ENCODE measurements at regions not wholly inside any gene's neighbourhood (a gene's known extent, or its start where the extent isn't known, plus 50 kb on each side); places are given as distances from the start of the nearest gene placed in this dataset.
"Not testable (repeated sequence)": the region's sequence is repeated elsewhere in the genome, so short reads cannot be mapped to it uniquely, and the experiment has no call there.

DNA sequence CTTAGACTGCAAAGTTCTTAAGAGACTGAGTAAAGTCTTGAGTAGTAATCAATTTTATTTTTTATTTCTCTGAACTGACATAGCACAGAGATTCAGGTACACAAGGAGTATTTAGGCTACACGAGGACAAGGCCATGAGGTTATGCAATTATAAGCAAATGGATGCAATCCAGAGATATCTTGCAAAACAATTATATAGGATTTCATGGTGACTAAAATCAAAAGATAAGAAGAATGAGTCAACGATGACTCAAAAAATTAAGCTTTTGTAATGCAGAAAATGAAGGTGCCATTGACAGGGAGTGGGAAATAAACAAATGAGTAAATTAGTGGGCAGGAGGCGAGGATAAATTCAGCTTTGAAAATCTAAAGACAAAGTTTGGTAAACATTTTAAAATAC is 66.7 kb upstream of the MYO3A start:
- H3K4me3 ChIP-seq (ENCODE audit: low read length), result no peak overlapping the region
- H3K27me3 ChIP-seq (ENCODE audit: insufficient read depth, low read length), result no peaks in the 10 kb centered on the region
- H3K27ac ChIP-seq (ENCODE audit: low read depth, low read length), result no peak overlapping the region
- WGBS, result over 99% methylated on average over 3 of the region's 3 CpGs
- H3K36me3 ChIP-seq (ENCODE audit: insufficient read depth, low read length), result no peaks in the 10 kb centered on the region
- H3K9me3 ChIP-seq (ENCODE audit: insufficient read depth, low read depth, low read length), result peaks cover 10% of the 10 kb centered on the region; the same call in 1 of the 2 replicates
- no peak overlapping the region for H3K9ac ChIP-seq (ENCODE audit: low read depth, low read length)
- H3K4me1 ChIP-seq (ENCODE audit: insufficient read depth, low read length), result no peaks in the 10 kb centered on the region

DNA sequence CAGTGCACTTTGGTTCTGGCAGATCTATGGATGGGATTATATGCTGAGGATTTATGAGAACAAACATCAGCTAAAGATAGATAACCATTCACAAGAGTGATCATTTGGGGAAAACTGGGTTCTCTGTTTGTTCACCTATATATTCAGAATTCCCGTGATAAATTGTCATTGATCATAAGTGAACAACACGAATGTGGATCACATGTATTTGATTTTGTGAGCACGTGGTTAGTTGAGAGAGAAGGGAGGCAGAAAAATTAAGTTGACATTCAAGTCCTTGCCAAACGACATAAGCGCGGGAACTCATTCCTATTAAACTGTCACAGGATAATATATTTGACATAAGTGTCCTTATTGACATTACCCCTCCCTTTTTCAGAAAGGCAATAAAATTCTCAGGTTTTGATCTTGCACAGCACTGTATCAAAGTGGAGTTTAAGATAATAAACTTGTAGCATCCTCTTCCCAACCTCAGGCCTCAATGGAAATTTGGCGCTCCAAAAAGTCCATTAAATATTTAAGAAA is 64.9 kb upstream of the MYO3A start:
- Histone ChIP-seq H3K27ac (ENCODE audit: low read depth, low read length) (no peak overlapping the region), H3K9ac (ENCODE audit: low read depth, low read length) (no peak overlapping the region), H3K4me1 (ENCODE audit: insufficient read depth, low read length) (no peaks in the 10 kb centered on the region), H3K9me3 (ENCODE audit: insufficient read depth, low read depth, low read length) (peaks cover 8% of the 10 kb centered on the region; the same call in 1 of the 2 replicates), H3K27me3 (ENCODE audit: insufficient read depth, low read length) (no peaks in the 10 kb centered on the region), H3K36me3 (ENCODE audit: insufficient read depth, low read length) (no peaks in the 10 kb centered on the region), H3K4me3 (ENCODE audit: low read length) (no peak overlapping the region)
- WGBS, result 83% methylated on average over 4 of the region's 7 CpGs

DNA sequence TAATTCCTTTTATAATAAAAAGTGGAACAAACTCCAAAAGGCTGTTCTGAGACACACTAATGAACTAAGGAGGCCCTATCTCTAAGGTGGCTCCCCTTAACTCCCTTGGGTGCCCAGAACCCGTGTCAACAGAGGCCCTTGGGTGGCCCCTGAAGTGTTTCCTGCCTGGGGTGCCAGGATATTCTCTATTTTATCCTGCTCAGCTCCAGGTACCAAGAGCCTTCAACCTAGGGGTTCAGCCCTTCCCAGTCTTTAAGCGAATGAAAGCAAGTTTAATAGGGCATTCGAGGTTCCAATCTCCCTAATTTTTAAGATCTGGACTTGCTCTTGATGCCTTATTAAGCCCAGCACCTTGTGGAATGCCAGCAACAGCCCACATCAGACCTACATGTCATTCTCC is 64.4 kb upstream of the MYO3A start:
- WGBS, result 94% methylated on average over 3 of the region's 3 CpGs
- H3K9me3 ChIP-seq (ENCODE audit: insufficient read depth, low read depth, low read length), result 0 out of 2 replicates have a peak, but pooled peaks cover 8% of the 10 kb centered on the region
- no peak overlapping the region for H3K9ac ChIP-seq (ENCODE audit: low read depth, low read length)
- H3K4me3 ChIP-seq (ENCODE audit: low read length), result no peak overlapping the region
- no peaks in the 10 kb centered on the region for H3K4me1 ChIP-seq (ENCODE audit: insufficient read depth, low read length)
- no peak overlapping the region for H3K27ac ChIP-seq (ENCODE audit: low read depth, low read length)
- H3K36me3 ChIP-seq (ENCODE audit: insufficient read depth, low read length), result no peaks in the 10 kb centered on the region
- no peaks in the 10 kb centered on the region for H3K27me3 ChIP-seq (ENCODE audit: insufficient read depth, low read length)

GRCh38 chr10:25874402-25874801 is 59.6 kb upstream of the MYO3A start:
- H3K9me3 ChIP-seq (ENCODE audit: insufficient read depth, low read depth, low read length); H3K27ac ChIP-seq (ENCODE audit: low read depth, low read length); H3K27me3 ChIP-seq (ENCODE audit: insufficient read depth, low read length); H3K4me1 ChIP-seq (ENCODE audit: insufficient read depth, low read length); H3K36me3 ChIP-seq (ENCODE audit: insufficient read depth, low read length); H3K9ac ChIP-seq (ENCODE audit: low read depth, low read length); H3K4me3 ChIP-seq (ENCODE audit: low read length): not testable (repeated sequence)
- WGBS, result 100% methylated on average over 1 of the region's 2 CpGs

DNA sequence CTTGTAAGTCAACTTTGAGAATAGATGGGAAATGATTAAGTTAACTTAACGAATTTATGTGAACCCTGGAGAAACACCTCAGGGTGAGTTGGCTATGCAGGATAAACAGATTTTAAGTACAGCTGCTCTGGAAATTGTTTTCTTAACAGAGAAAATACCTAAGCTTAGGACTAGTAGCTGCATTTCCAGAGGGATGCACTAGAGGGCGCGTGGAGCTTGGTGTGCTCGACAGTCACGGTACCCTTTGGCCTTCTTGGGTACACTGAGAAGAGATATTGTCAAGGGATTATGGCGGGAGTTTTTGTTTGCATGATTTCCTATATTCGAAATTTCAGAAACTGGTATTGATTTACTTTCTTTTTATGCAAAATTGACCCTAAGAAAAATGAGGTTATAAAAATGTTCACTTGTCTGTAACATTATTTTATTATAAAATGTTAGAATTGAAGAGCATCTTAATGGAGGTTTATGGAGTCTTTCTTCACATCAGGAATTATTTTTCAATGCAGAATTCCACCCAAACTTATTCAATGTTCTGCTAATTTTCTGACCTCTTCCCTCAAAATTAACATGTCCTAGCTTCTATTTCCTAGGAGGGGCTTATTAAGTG is 58.4 kb upstream of the MYO3A start:
- Histone ChIP-seq H3K27ac (ENCODE audit: low read depth, low read length) (no peak overlapping the region), H3K36me3 (ENCODE audit: insufficient read depth, low read length) (no peaks in the 10 kb centered on the region), H3K9me3 (ENCODE audit: insufficient read depth, low read depth, low read length) (0 out of 2 replicates have a peak, but pooled peaks cover 5% of the 10 kb centered on the region), H3K9ac (ENCODE audit: low read depth, low read length) (no peak overlapping the region), H3K4me1 (ENCODE audit: insufficient read depth, low read length) (no peaks in the 10 kb centered on the region), H3K27me3 (ENCODE audit: insufficient read depth, low read length) (no peaks in the 10 kb centered on the region), H3K4me3 (ENCODE audit: low read length) (no peak overlapping the region)
- WGBS, result 9% methylated on average over 7 of the region's 7 CpGs

DNA sequence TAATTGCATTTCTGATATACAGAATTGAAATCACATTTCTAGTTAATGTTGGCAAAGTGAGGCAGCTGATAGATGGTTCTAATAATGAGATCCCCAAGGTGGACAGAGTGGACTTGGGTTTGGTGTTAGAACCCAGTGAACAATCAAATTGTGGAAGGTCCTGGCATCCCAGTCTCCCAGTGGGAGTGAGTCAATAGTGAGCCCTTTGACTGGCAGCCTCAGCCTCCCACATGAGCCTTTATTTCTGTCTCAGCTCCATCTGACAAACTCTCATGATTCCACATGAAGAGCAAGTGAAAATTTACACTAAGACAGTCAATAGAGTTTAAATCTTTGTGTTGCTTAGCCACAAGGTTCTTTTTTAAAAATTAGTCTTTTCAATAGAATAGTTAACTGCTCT is 56.7 kb upstream of the MYO3A start:
- H3K27me3 ChIP-seq (ENCODE audit: insufficient read depth, low read length), result no peaks in the 10 kb centered on the region
- no peak overlapping the region for H3K4me3 ChIP-seq (ENCODE audit: low read length)
- no peaks in the 10 kb centered on the region for H3K9me3 ChIP-seq (ENCODE audit: insufficient read depth, low read depth, low read length)

More for the DNA sequence above, 56.7 kb upstream of the MYO3A start:
- Histone ChIP-seq H3K36me3 (ENCODE audit: insufficient read depth, low read length) (no peaks in the 10 kb centered on the region), H3K9ac (ENCODE audit: low read depth, low read length) (no peak overlapping the region), H3K27ac (ENCODE audit: low read depth, low read length) (no peak overlapping the region), H3K4me1 (ENCODE audit: insufficient read depth, low read length) (no peaks in the 10 kb centered on the region)
